ENCODE measurements at regions not wholly inside any gene's neighbourhood (a gene's known extent, or its start where the extent isn't known, plus 50 kb on each side); places are given as distances from the start of the nearest gene placed in this dataset.

DNA sequence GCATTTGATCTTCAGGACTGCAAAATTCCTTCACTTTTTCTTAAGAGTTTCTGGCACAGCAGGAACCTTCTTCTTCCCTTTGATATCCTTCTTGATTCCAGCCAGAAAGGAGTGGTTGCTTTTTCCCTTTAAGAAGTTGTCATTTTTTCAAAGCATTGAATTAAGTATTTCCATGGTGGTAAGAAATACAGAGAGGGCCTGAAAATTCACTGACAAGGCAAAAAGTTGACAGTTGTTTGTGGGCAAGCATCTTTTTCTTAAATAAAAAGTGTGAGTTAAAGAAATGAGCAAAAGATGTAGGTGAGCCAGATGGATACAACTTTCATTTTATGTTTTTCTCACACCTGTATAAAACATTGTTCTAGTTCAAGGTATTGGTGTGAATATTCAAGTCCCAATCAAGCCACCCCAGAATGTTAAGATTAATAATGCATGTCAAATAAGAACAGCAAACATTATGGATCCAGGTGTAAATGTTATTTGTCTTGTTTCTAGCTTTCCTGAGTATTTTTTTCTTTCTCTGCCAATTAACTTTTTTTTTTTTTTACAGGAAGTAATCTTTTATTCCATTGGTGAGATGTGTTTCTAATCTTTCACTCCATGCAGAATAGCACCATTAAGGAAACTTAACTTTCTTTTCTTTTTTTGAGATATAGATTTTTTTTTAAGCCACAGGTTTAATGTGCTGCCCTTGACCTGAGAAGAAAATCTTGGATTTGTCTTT, 334.3 kb upstream of the SEMA3A start:
- POLR2A ChIA-PET: no interaction called here
- CTCF ChIA-PET: interaction anchor here (0.6 kb wide), 1 partner anchor 15 kb away, joined by 4 read pairs; no protein-coding TSS in a partner anchor

GRCh38 chr7:84524714-84525694, 330.4 kb upstream of the SEMA3A start:
- CTCF ChIA-PET: interaction anchor here (0.6 kb wide), 1 partner anchor 548 kb away, joined by 3 read pairs; no protein-coding TSS in a partner anchor
- Histone ChIP-seq H3K4me3 (ENCODE audit: low read depth, low read length) (no peak overlapping the region), H3K27ac (ENCODE audit: low read depth, low read length) (no peak overlapping the region), H3K9me3 (ENCODE audit: control insufficient read depth, insufficient read depth, low read length) (no peaks in the 10 kb centered on the region), H3K27me3 (ENCODE audit: control insufficient read depth, insufficient read depth, low read length) (no peaks in the 10 kb centered on the region)
- DNase-seq (ENCODE audit: low read depth, low spot score): no peak
- TF ChIP-seq CTCF (IDR thresholded peaks at IDR 0.05; ENCODE audit: low read depth, low read length): no peak
- POLR2A ChIA-PET: no interaction called here

More for the DNA sequence above, 334.3 kb upstream of the SEMA3A start:
- Histone ChIP-seq H3K27ac (ENCODE audit: low read depth, low read length) (no peak overlapping the region), H3K4me3 (ENCODE audit: low read depth, low read length) (no peak overlapping the region), H3K9me3 (ENCODE audit: control insufficient read depth, insufficient read depth, low read length) (no peaks in the 10 kb centered on the region), H3K27me3 (ENCODE audit: control insufficient read depth, insufficient read depth, low read length) (no peaks in the 10 kb centered on the region)
- no peak for TF ChIP-seq CTCF (IDR thresholded peaks at IDR 0.05; ENCODE audit: low read depth, low read length)
- no peak for DNase-seq (ENCODE audit: low read depth, low spot score)

DNA sequence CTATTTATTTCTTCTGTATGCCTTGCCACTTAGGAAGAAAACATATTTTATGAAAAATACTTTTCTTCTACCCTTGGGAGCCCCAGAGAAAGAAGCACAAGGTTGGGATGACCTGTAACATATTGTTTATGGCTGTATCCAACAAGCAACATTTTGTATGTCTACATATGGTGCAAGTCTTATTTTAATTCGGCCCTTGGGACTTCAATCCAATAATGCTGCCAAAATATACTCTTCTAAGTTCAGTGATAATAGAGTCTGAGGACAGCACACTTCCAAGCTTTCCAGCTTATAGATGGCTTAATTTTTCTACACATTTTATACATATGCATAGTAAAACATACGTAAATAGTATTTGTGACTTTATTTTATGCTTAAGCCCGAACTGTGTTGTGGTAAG, 318.5 kb upstream of the SEMA3A start:
- ChIA-PET CTCF (no interaction called here), POLR2A (no interaction called here)
- no peak overlapping the region for H3K27ac ChIP-seq (ENCODE audit: low read depth, low read length)
- no peaks in the 10 kb centered on the region for H3K9me3 ChIP-seq (ENCODE audit: control insufficient read depth, insufficient read depth, low read length)
- no peak for DNase-seq (ENCODE audit: low read depth, low spot score)
- no peak for TF ChIP-seq CTCF (IDR thresholded peaks at IDR 0.05; ENCODE audit: low read depth, low read length)
- no peaks in the 10 kb centered on the region for H3K27me3 ChIP-seq (ENCODE audit: control insufficient read depth, insufficient read depth, low read length)
- H3K4me3 ChIP-seq (ENCODE audit: low read depth, low read length): no peak overlapping the region

GRCh38 chr7:84512055-84512454, 317.5 kb upstream of the SEMA3A start:
- DNase-seq (ENCODE audit: low read depth, low spot score): no peak
- Histone ChIP-seq H3K4me3 (ENCODE audit: low read depth, low read length) (no peak overlapping the region), H3K9me3 (ENCODE audit: control insufficient read depth, insufficient read depth, low read length) (no peaks in the 10 kb centered on the region), H3K27ac (ENCODE audit: low read depth, low read length) (no peak overlapping the region), H3K27me3 (ENCODE audit: control insufficient read depth, insufficient read depth, low read length) (no peaks in the 10 kb centered on the region)
- ChIA-PET POLR2A (no interaction called here), CTCF (no interaction called here)
- TF ChIP-seq CTCF (IDR thresholded peaks at IDR 0.05; ENCODE audit: low read depth, low read length): no peak

DNA sequence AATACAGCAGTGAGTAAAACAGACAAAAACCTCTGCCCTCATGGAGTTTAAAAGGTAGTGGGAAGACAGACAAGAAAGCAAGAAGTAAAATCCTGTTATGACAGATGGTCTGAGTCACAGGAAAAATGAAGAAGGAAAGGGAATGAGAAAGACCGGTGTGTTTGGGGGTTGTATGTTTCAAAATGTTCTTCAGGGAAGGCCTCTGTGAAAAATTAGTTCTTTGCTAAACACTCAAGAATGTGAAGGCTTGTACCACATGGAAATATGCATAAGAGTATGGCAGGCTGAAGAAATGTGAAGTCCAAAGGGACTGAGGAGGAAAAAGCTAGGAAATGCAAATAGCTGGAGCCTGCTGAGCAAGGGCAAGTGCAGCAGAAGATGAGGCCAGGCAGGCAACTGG, 315.9 kb upstream of the SEMA3A start:
- ChIA-PET CTCF (no interaction called here), POLR2A (no interaction called here)
- H3K27ac ChIP-seq (ENCODE audit: low read depth, low read length): no peak overlapping the region
- no peak overlapping the region for H3K4me3 ChIP-seq (ENCODE audit: low read depth, low read length)
- peak; percentile 44 for DNase-seq (ENCODE audit: low read depth, low spot score)
- no peaks in the 10 kb centered on the region for H3K9me3 ChIP-seq (ENCODE audit: control insufficient read depth, insufficient read depth, low read length)
- no peak for TF ChIP-seq CTCF (IDR thresholded peaks at IDR 0.05; ENCODE audit: low read depth, low read length)
- no peaks in the 10 kb centered on the region for H3K27me3 ChIP-seq (ENCODE audit: control insufficient read depth, insufficient read depth, low read length)

Measured in AG04450 (cell line).